ENCODE measurements at regions not wholly inside any gene's neighbourhood (a gene's known extent, or its start where the extent isn't known, plus 50 kb on each side); places are given as distances from the start of the nearest gene placed in this dataset.
A peak's percentile ranks its signal among the peaks of the same experiment; 100 is the strongest.

- intact Hi-C loops (cut with DNase I; ENCODE audit: low total_unique reads), result no loop called here
- no peak overlapping the region for H3K27ac ChIP-seq
- no peak for TF ChIP-seq CTCF (IDR thresholded peaks at IDR 0.05)
- no peak for TF ChIP-seq POLR2A (IDR thresholded peaks at IDR 0.05)
- no peak for TF ChIP-seq EP300 (IDR thresholded peaks at IDR 0.05)
- TF ChIP-seq POLR2AphosphoS5 (IDR thresholded peaks at IDR 0.05), result no peak
- H3K9me3 ChIP-seq, result no peaks in the 10 kb centered on the region
- no peaks in the 10 kb centered on the region for H3K4me1 ChIP-seq
- no peaks in the 10 kb centered on the region for H3K27me3 ChIP-seq
- no peak overlapping the region for H3K4me3 ChIP-seq
- H3K36me3 ChIP-seq, result no peaks in the 10 kb centered on the region
- 79 to 86% (median 82%) methylated on average over 2 of the region's 2 CpGs for WGBS, 5 donors
- no peak for DNase-seq
Measured at GRCh38 chr2:180655393-180655792, 325.0 kb upstream of the UBE2E3 start.

DNA sequence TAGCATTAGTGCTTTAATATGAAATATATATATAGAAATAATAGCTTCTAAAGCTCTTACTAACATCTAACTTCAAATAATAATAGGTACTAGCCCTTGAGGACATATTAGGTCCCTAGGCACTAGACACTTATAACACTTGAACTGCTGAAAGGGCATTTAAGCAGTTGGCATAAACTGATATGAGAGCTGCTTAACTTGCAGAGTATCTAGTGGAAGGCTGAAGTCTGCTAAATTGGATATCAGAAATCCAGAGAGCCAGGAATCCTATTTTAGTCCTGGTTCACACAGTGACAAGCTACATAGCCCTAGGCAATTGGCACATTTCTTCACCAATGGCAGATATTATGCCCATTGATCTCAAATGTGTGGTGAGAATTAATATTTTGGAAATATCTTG, 326.9 kb upstream of the UBE2E3 start:
- Histone ChIP-seq H3K27ac (no peak overlapping the region), H3K4me3 (no peak overlapping the region), H3K36me3 (no peaks in the 10 kb centered on the region), H3K4me1 (no peaks in the 10 kb centered on the region), H3K27me3 (no peaks in the 10 kb centered on the region), H3K9me3 (no peaks in the 10 kb centered on the region)
- TF ChIP-seq POLR2A (IDR thresholded peaks at IDR 0.05), result no peak
- TF ChIP-seq EP300 (IDR thresholded peaks at IDR 0.05), result no peak
- no peak for TF ChIP-seq POLR2AphosphoS5 (IDR thresholded peaks at IDR 0.05)
- no peak for TF ChIP-seq CTCF (IDR thresholded peaks at IDR 0.05)
- intact Hi-C loops (cut with DNase I; ENCODE audit: low total_unique reads), result no loop called here
- no peak for DNase-seq

DNA sequence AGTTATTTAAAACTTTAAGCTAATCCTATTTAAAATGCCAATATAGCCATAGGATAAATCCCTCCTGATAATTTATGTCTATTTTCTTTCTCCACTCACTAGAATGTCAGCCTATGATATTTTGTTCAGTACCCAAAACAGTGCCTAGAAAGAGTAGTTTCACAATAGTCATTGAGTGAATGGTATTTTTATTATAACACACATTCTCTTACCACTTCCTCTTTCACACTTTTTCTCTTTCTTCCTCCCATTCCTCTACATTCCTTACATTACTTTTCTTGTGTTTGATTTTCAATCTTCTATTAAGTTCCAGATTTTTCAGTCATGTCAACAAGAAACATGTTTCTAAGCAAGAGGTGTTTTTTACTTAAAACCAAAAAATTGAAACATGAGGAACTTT, 327.6 kb upstream of the UBE2E3 start:
- Histone ChIP-seq H3K27ac (no peak overlapping the region), H3K36me3 (no peaks in the 10 kb centered on the region), H3K4me3 (no peak overlapping the region), H3K9me3 (no peaks in the 10 kb centered on the region), H3K4me1 (no peaks in the 10 kb centered on the region), H3K27me3 (no peaks in the 10 kb centered on the region)
- no peak for DNase-seq
- no peak for TF ChIP-seq POLR2A (IDR thresholded peaks at IDR 0.05)
- TF ChIP-seq POLR2AphosphoS5 (IDR thresholded peaks at IDR 0.05), result no peak
- no peak for TF ChIP-seq EP300 (IDR thresholded peaks at IDR 0.05)
- no peak for TF ChIP-seq CTCF (IDR thresholded peaks at IDR 0.05)
- intact Hi-C loops (cut with DNase I; ENCODE audit: low total_unique reads), result no loop called here

DNA sequence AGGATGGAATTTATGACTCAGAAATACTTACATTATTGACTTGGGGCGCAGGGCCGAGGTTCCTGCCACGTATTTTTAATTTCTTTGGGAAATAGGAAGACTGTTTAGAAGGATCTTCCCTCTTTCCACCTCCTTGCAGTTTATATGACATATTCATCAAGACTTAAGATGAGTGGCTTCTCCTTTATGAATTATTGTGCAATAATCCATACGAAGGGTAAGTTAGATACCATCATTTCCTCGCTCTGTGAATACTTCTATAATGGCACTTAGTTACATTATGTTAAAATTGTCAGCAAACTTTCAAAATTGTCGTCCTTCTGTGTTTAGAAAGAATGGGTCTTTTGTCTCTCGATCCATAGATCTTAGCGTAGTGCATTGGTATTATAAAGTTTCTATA, 328.8 kb upstream of the UBE2E3 start:
- WGBS, 5 donors, result 84 to 94% (median 87%) methylated on average over 8 of the region's 8 CpGs
- Histone ChIP-seq H3K27me3 (no peaks in the 10 kb centered on the region), H3K9me3 (no peaks in the 10 kb centered on the region), H3K4me1 (no peaks in the 10 kb centered on the region), H3K4me3 (no peak overlapping the region), H3K27ac (no peak overlapping the region), H3K36me3 (no peaks in the 10 kb centered on the region)
- intact Hi-C loops (cut with DNase I; ENCODE audit: low total_unique reads), result no loop called here
- no peak for DNase-seq
- TF ChIP-seq EP300 (IDR thresholded peaks at IDR 0.05), result no peak
- TF ChIP-seq CTCF (IDR thresholded peaks at IDR 0.05), result no peak
- TF ChIP-seq POLR2A (IDR thresholded peaks at IDR 0.05), result no peak
- no peak for TF ChIP-seq POLR2AphosphoS5 (IDR thresholded peaks at IDR 0.05)

DNA sequence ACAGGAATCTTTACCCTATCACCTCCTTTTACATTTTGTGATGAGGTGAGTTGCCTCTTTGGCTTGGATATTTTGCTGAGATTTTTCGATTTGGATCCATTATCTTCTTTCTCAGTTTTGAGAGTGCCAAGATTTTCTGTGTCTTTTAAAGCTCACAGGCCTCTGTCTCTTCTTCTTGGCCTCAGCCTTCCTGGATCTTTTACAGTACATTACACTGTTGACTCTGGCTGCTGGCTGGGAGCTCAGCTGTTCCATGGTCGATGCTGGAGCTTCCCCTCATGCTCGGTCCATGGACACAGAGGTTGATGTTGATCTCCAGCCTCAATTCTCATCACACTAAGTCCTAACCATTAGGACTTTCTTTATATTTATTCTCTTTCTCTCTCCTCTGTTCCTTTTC, 332.8 kb upstream of the UBE2E3 start:
- H3K4me3 ChIP-seq, result no peak overlapping the region
- no peaks in the 10 kb centered on the region for H3K36me3 ChIP-seq
- intact Hi-C loops (cut with DNase I; ENCODE audit: low total_unique reads), result no loop called here
- H3K9me3 ChIP-seq, result no peaks in the 10 kb centered on the region
- 43 to 67% (median 50%) methylated on average over 3 of the region's 3 CpGs for WGBS, 5 donors
- H3K27ac ChIP-seq, result no peak overlapping the region
- no peak for TF ChIP-seq CTCF (IDR thresholded peaks at IDR 0.05)
- H3K27me3 ChIP-seq, result no peaks in the 10 kb centered on the region
- H3K4me1 ChIP-seq, result no peaks in the 10 kb centered on the region
- peak in 1 of 2 donors; percentile 75 for DNase-seq
